GM18511 (cell line): ENCODE measurements at regions not wholly inside any gene's neighbourhood (a gene's known extent, or its start where the extent isn't known, plus 50 kb on each side); places are given as distances from the start of the nearest gene placed in this dataset.
"Not testable (repeated sequence)": the region's sequence is repeated elsewhere in the genome, so short reads cannot be mapped to it uniquely, and the experiment has no call there.

Experiments
- ATAC-seq: cut with Tn5 transposase; IDR thresholded peaks from one replicate; pipeline ENCODE4 v1.9.1; 2021; ENCODE audit warnings: mild to moderate bottlenecking, moderate library complexity; ENCODE audit not compliant: unreplicated experiment

GRCh38 chr4:138456349-138456748 is 214.2 kb upstream of the SLC7A11 start:
- ATAC-seq, result not testable (repeated sequence)

DNA sequence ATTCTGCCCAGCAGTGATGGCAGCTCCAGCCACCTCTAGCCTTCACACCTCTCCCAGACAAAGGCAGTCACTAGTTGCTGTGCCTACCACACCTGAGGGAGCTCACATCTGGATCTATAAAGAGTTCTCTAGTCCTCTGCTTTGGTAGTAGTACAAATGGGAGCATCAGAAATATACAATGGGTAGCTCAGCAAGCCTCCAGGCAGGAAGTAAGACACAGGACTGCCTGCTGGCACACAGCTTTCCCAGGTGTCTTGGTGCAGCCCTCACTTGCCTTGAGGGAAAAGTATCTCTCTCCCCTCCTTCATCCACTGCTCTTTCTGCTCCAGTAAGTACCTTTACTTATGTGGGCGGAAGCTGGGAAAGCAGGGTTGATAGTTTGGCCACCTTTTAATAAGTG is 212.9 kb upstream of the SLC7A11 start:
- no peak for ATAC-seq

DNA sequence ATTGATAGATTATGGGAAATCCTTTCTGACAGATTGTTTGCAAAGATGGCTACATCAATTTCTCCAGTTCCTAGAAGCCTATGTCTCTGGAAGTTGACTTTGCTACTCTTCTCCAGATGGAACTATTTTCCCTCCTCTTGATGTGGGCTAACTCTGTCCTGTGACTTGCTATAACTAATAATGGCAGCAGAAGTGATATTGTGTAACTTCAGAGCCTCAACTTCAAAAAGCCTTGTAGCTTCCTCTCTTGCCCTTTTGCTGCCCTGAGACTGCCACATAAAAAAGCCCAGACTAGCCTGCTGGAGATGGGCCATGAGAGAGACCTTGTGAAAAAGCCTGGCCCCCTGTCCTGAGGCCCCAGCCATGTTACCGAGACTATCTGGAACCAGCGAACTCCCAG is 210.7 kb upstream of the SLC7A11 start:
- no peak for ATAC-seq

DNA sequence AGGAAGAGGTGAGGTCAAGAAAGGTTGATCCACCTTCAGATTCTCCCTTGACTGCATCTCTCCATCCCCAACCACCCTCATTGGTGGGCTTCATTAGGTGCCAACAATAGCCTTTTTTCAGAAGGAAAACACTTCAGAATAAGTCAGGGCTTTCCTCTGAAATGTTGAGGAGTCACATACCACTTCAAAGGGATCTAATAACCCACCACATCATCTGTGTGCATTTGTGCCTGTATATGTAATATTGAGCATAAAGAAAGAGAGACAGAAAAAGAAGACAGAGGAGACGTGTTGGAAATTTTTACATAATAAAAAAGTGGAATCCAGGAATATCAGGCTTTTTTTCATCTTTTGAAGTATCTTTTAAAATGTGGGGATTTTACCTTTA is 209.1 kb upstream of the SLC7A11 start:
- ATAC-seq, result no peak

DNA sequence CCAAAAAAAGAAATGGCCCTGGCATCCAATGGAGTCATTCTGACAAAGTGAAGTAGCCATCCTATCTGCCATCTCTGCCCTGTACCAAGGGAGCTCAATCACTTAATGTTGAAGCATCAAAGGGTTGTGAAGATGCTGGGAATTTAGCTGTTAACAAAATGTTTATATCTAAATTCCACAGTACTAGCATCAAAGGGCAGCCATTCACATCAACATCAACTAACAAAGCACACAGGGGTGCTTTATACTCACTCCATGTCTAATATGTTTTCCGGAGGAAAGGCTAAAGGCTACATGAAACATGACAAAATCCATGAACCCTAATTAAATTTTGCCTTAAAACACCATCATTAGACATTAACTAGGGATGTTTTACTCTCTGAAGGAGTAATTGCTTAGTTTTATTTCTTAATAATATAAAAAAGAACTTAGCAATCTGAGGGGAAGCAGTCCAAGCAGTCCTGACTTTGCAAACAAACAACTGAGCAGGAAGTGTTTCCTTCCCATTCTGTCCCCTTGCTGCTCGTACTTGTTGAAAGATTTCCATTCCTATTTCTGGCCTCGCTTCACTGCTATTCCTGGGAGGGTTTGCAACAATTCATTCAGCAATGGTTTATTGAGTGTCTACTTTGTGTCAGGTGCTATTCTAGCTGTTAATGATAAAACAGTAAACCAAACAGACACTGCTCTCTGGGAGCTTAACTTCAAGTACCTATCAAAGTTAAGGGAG is 208.6 kb upstream of the SLC7A11 start:
- ATAC-seq, result no peak

DNA sequence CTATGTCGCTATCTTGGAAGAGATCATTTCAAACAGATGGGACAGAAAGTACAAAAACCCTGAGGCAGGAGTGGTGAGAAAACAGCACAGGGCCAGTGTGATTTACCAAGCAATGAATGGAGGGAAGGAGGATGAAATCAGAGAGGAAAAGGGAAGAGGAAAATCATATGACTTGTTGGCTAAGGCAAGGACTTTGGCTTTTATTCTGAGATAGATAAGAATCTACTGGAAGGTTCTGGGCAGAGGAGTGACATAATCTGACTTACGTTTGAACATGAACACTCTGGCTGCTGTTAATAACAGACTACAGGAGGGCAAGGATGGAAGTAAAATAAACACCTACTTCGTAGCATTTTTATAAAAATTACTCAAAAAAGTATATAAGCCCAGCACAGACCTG is 207.8 kb upstream of the SLC7A11 start:
- no peak for ATAC-seq

DNA sequence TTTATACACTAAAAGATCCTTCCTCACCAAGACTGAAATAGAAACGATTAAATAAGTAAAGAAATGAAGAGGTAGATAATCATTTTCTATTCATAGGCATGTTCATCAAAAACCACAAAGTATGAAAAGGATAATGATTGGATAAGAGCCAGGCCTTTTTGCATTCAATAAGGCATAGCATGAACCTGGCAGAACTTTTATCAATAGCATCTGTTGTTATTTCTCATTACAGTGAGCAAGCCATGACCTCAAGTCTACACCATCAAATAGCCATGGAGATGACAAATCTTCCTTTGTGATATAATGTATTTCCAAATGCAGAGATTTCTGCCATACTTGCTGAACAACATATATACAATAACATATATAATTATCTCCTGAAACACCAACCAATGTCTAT is 206.0 kb upstream of the SLC7A11 start:
- no peak for ATAC-seq

GRCh38 chr4:138446456-138446855 is 204.3 kb upstream of the SLC7A11 start:
- ATAC-seq, result no peak

GRCh38 chr4:138445098-138445497 is 202.9 kb upstream of the SLC7A11 start:
- no peak for ATAC-seq

DNA sequence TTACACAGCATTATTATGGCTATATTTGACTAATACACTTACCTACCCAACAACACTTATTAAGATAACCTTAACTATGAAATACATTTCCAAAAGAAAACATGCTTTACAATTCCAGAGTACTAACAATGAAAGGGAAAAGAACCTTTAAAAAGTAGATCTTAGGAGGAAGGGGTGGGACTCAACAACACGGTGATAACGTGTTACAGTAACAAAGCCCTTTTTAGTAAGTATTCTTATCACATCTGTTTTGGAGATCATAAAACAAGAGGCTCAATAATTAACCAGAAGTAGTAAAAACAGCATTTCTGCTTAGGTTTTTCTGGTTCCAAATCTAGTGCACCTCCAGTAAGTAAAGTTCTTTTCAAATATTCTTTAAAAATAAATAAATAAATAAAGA is 202.1 kb upstream of the SLC7A11 start:
- ATAC-seq, result no peak

DNA sequence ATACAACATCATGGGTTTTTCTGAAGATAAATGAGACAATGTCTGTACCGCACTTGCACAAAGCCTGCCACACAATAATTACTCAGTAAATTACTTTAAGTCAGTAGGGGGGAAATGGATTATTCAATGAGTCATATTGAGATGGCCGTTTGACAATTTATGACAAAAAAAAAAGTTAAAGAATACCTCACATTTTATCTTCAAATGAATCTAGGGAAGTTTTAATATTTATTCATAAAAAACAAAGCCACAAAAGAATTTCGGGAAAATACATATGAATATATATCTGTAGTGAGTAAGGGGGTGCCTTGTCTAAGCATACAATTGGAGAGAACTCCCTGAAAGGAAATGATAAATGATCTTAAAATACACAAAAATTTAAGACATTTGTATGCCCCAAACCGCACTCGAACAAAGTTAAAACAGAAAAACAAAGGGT is 197.0 kb upstream of the SLC7A11 start:
- ATAC-seq, result no peak

GRCh38 chr4:138438608-138439007 is 196.5 kb upstream of the SLC7A11 start:
- ATAC-seq, result no peak

DNA sequence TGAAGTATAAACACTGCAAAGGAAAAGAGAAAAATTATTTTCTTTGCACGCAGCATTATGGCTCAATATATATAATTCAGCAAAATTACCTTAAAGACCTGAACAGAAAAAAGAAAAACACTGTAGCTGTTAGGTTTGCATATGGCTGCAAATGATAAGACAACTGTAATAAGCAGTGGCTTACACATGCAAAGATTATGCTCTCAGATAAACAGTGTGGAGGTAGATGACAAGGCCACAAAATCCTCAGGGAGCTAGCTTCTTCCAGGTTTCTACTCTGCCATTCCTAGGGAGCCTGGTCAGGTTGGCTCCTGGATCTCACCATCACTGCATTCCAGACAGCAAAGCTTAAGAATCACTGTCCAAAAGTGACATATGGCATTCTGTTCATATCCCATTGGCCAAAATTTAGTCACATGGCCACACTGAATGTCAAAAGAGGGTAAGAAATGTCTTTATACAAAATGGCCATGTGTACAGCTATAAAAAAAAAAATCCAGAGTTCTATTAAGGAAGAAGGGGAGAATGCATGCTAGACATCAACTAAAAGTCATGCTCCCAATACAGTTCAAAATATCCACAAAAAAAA is 195.2 kb upstream of the SLC7A11 start:
- ATAC-seq, result no peak

DNA sequence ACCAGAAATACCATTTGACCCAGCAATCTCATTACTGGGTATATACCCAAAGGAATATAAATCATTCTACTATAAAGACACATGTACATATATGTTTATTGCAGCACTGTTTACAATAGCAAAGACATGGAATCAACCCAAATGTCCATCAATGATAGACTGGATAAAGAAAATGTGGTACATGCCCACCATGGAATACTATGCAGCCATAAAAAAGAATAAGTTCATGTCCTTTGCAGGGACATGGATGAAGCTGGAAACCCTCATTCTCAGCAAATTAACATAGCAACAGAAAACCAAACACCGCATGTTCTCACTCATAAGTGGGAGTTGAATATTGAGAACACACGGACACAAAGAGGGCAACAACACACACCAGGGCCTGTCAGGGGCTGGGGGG is 193.6 kb upstream of the SLC7A11 start:
- not testable (repeated sequence) for ATAC-seq

DNA sequence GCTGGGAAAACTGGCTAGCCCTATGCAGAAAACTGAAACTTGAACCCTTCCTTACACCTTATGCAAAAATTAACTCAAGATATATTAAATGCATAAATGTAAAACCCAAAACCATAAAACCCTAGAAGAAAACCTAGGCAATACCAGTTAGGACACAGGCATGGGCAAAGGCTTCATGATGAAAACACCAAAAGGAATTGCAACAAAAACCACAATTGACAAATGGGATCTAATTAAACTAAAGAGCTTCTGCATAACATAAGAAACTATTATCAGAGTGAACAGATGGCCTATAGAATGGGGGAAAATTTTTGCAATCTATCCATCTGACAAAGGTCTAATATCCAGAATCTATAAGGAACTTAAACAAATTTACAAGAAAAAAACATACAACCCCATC is 192.9 kb upstream of the SLC7A11 start:
- ATAC-seq, result not testable (repeated sequence)

DNA sequence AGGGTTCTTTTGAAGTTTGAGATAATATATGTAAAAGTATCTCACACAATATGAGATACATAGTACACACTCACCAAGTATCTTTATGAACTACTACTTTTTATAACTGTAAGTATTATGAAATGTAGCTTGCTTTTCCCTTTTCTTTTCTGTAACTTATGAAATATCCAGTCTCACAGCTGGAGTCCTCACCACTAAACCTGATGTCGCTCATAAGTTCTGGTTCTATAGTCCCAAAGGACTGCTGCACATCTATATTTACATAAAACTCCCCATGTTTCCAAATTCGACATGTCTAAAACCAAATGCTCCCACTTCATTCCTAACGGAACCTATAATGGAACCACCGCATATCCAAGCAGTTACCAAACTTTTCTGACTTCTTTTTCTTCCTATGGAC is 186.5 kb upstream of the SLC7A11 start:
- ATAC-seq, result no peak

GRCh38 chr4:138426786-138427185 is 184.6 kb upstream of the SLC7A11 start:
- ATAC-seq, result no peak

DNA sequence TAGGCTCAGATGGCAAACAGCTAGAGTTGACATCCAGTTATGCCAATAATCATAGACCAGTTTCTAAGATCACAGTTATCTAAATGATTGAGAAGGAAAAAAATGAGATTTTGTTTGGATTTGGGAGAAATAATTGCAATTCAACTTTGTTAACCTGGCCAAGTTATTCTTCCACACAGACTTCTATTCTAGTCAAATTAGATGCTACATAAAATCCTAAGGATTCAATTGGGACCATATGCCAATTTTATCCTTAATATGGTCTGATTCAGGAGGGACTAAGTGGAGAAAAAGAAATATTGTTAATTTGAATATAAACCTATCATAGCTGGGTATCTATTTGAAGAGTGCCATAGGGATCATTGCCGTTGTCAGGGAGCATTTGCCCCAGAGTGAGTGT is 178.3 kb upstream of the SLC7A11 start:
- ATAC-seq, result no peak

- no peak for ATAC-seq
These were observed 172.1 kb upstream of the SLC7A11 start for GRCh38 chr4:138414202-138414601.

GRCh38 chr4:138413273-138413672 is 171.1 kb upstream of the SLC7A11 start:
- ATAC-seq, result no peak

DNA sequence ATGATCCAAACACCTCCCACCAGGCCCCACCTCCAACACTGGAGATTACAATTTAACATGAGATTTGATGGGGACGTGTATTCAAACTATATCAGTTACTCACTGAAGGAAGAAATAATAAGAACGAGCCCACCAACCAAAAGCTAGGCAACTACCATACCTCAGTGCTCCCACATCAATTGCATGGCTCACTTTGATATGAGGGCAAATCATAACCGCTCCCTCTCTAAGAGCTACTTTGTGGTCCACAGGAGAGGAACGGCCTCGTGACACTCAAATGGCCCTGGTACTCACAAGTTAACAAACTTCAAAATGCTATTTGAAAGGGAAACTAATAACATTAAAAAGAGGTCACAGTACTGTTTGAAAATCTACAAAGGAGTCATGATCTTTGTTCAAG is 170.7 kb upstream of the SLC7A11 start:
- no peak for ATAC-seq

- ATAC-seq, result no peak
These were observed 168.1 kb upstream of the SLC7A11 start for GRCh38 chr4:138410266-138410665.

DNA sequence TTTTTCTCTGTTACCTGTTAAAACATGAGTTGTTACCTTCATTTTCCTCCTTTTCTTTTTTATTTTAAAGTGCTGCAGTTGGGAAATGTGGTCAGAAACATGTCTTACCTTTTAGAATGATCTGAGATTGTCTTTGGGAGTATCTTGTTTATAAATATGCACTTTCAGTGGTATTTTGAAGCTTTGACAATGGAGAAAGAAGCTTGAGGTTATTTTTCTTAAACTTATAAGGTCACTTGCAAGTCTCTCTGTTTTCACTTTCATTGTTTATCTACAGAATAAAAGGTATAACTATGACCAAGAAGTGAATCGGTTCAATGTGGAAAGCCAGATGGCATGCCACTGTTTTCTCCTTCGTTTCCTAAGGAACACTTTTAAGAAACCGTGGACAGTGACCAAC is 167.5 kb upstream of the SLC7A11 start:
- peak; percentile 34 for ATAC-seq
